VCaP (cell line): ENCODE measurements at regions not wholly inside any gene's neighbourhood (a gene's known extent, or its start where the extent isn't known, plus 50 kb on each side); places are given as distances from the start of the nearest gene placed in this dataset.
"Not testable (repeated sequence)": the region's sequence is repeated elsewhere in the genome, so short reads cannot be mapped to it uniquely, and the experiment has no call there.

Source experiments
- H3K27ac ChIP-seq: fragments of 450-650 bp; 2 replicates; pipeline ENCODE4 v1.5.1; 2017
- CTCF ChIP-seq: fragments of 450-650 bp; conservative IDR thresholded peaks from 2 replicates; pipeline ENCODE4 v1.5.1; 2017; ENCODE audit warnings: mild to moderate bottlenecking, moderate library complexity

GRCh38 chr4:111323496-111323895 lies 700.6 kb upstream of the PITX2 start:
- H3K27ac ChIP-seq, result no peak overlapping the region
- TF ChIP-seq CTCF, result no peak

- no peak overlapping the region for H3K27ac ChIP-seq
- TF ChIP-seq CTCF, result no peak
These were observed 701.0 kb upstream of the PITX2 start for GRCh38 chr4:111323916-111324315.

- no peak overlapping the region for H3K27ac ChIP-seq
- TF ChIP-seq CTCF, result no peak
These were observed 703.6 kb upstream of the PITX2 start for GRCh38 chr4:111326450-111326849.

- H3K27ac ChIP-seq, result no peak overlapping the region
- no peak for TF ChIP-seq CTCF
These were observed 707.9 kb upstream of the PITX2 start for GRCh38 chr4:111330786-111331185.

GRCh38 chr4:111334361-111334760 lies 711.5 kb upstream of the PITX2 start:
- TF ChIP-seq CTCF, result no peak
- no peak overlapping the region for H3K27ac ChIP-seq

- not testable (repeated sequence) for H3K27ac ChIP-seq
These were observed 714.5 kb upstream of the PITX2 start for GRCh38 chr4:111337186-111337876.

- TF ChIP-seq CTCF, result no peak
- H3K27ac ChIP-seq, result no peak overlapping the region
These were observed 736.7 kb upstream of the PITX2 start for GRCh38 chr4:111359602-111360001.

- TF ChIP-seq CTCF, result no peak
These were observed 738.0 kb upstream of the PITX2 start for GRCh38 chr4:111360906-111361305.

More at GRCh38 chr4:111360906-111361305, 738.0 kb upstream of the PITX2 start:
- no peak overlapping the region for H3K27ac ChIP-seq
